ENCODE measurements at regions not wholly inside any gene's neighbourhood (a gene's known extent, or its start where the extent isn't known, plus 50 kb on each side); places are given as distances from the start of the nearest gene placed in this dataset.
"Not testable (repeated sequence)": the region's sequence is repeated elsewhere in the genome, so short reads cannot be mapped to it uniquely, and the experiment has no call there.

DNA sequence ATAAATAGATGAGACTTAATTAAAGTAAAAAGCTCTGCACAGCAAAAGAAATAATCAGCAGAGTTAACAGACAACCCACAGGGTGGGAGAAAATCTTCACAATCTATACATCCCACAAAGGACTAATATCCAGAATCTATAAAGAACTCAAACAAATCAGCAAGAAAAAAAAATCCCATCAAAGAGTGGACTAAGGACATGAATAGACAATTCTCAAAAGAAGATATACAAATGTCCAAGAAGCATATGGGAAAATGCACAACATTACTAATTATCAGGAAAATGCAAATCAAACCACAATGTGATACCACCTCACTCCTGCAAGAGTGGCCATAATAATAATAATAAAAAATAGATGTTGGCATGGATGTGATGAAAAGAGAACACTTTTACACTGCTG, 96.6 kb downstream of the IRX5 start:
- not testable (repeated sequence) for H2BK5ac ChIP-seq (ENCODE audit: low read depth, low read length, poor library complexity, severe bottlenecking); H3K36me3 ChIP-seq (ENCODE audit: control insufficient read depth in 1 of 2, insufficient read depth in 2 of 2, low read depth in 1 of 2, low read length in 2 of 2); H4K91ac ChIP-seq (ENCODE audit: low read length); H3K4me2 ChIP-seq (ENCODE audit: low read length, poor library complexity, severe bottlenecking); H3K4ac ChIP-seq (ENCODE audit: low read depth in 1 of 2, low read length in 2 of 2); H3K14ac ChIP-seq (ENCODE audit: low read length in 2 of 2); H2AFZ ChIP-seq (ENCODE audit: low read depth, low read length); H3K27me3 ChIP-seq (ENCODE audit: control insufficient read depth in 1 of 2, insufficient read depth in 1 of 2, low read length in 2 of 2); H3K23ac ChIP-seq (ENCODE audit: low read length in 2 of 2); H3K4me3 ChIP-seq (ENCODE audit: insufficient read depth in 1 of 2, low read depth in 1 of 2, low read length in 2 of 2); H2AK5ac ChIP-seq (ENCODE audit: low read length, severe bottlenecking); H3K79me1 ChIP-seq (replicated peaks; ENCODE audit: low read length, poor library complexity, severe bottlenecking); H2BK12ac ChIP-seq (ENCODE audit: low read length in 2 of 2); H4K8ac ChIP-seq (ENCODE audit: low read length); H2BK120ac ChIP-seq (ENCODE audit: low read depth, low read length); H3K4me1 ChIP-seq (ENCODE audit: control insufficient read depth, insufficient read depth, low read depth, low read length); DNase-seq; H2BK15ac ChIP-seq (ENCODE audit: low read depth, poor library complexity, severe bottlenecking); H3K9me3 ChIP-seq (ENCODE audit: control insufficient read depth, low read length); H3K27ac ChIP-seq (ENCODE audit: low read length, poor library complexity, severe bottlenecking); H3K9ac ChIP-seq (ENCODE audit: low read length); H3K18ac ChIP-seq (ENCODE audit: low read depth in 1 of 2, low read length in 2 of 2)

- H2BK15ac ChIP-seq (ENCODE audit: low read depth, poor library complexity, severe bottlenecking), result no peak overlapping the region
- no peak overlapping the region for H2BK5ac ChIP-seq (ENCODE audit: low read depth, low read length, poor library complexity, severe bottlenecking)
- H3K18ac ChIP-seq (ENCODE audit: low read depth in 1 of 2, low read length in 2 of 2), result no peak overlapping the region
- no peak overlapping the region for H3K4ac ChIP-seq (ENCODE audit: low read depth in 1 of 2, low read length in 2 of 2)
- H4K8ac ChIP-seq (ENCODE audit: low read length), result no peak overlapping the region
- H3K4me1 ChIP-seq (ENCODE audit: control insufficient read depth, insufficient read depth, low read depth, low read length), result no peaks in the 10 kb centered on the region
- no peak overlapping the region for H2AFZ ChIP-seq (ENCODE audit: low read depth, low read length)
- no peak overlapping the region for H3K27ac ChIP-seq (ENCODE audit: low read length, poor library complexity, severe bottlenecking)
- 60% methylated on average over 1 of the region's 1 CpG for WGBS
- no peak for DNase-seq
- H3K36me3 ChIP-seq (ENCODE audit: control insufficient read depth in 1 of 2, insufficient read depth in 2 of 2, low read depth in 1 of 2, low read length in 2 of 2), result no peaks in the 10 kb centered on the region
- no peak overlapping the region for H3K14ac ChIP-seq (ENCODE audit: low read length in 2 of 2)
- H3K23ac ChIP-seq (ENCODE audit: low read length in 2 of 2), result no peak overlapping the region
- no peak overlapping the region for H2BK12ac ChIP-seq (ENCODE audit: low read length in 2 of 2)
- no peak overlapping the region for H3K4me3 ChIP-seq (ENCODE audit: insufficient read depth in 1 of 2, low read depth in 1 of 2, low read length in 2 of 2)
- no peak overlapping the region for H3K4me2 ChIP-seq (ENCODE audit: low read length, poor library complexity, severe bottlenecking)
- H3K9ac ChIP-seq (ENCODE audit: low read length), result no peak overlapping the region
- H3K27me3 ChIP-seq (ENCODE audit: control insufficient read depth in 1 of 2, insufficient read depth in 1 of 2, low read length in 2 of 2), result no peaks in the 10 kb centered on the region
- H3K79me1 ChIP-seq (replicated peaks; ENCODE audit: low read length, poor library complexity, severe bottlenecking), result no peaks in the 10 kb centered on the region
- no peak overlapping the region for H2AK5ac ChIP-seq (ENCODE audit: low read length, severe bottlenecking)
- H3K9me3 ChIP-seq (ENCODE audit: control insufficient read depth, low read length), result peaks cover 5% of the 10 kb centered on the region
- H2BK120ac ChIP-seq (ENCODE audit: low read depth, low read length), result no peak overlapping the region
- no peak overlapping the region for H4K91ac ChIP-seq (ENCODE audit: low read length)
Observed at GRCh38 chr16:55029509-55029908, 98.8 kb downstream of the IRX5 start.

- H2AK5ac ChIP-seq (ENCODE audit: low read length, severe bottlenecking), result no peak overlapping the region
- no peak for DNase-seq
- no peak overlapping the region for H4K91ac ChIP-seq (ENCODE audit: low read length)
- no peak overlapping the region for H3K18ac ChIP-seq (ENCODE audit: low read depth in 1 of 2, low read length in 2 of 2)
- 74% methylated on average over 5 of the region's 5 CpGs for WGBS
- no peak overlapping the region for H2BK12ac ChIP-seq (ENCODE audit: low read length in 2 of 2)
- H4K8ac ChIP-seq (ENCODE audit: low read length), result no peak overlapping the region
- no peak overlapping the region for H2BK5ac ChIP-seq (ENCODE audit: low read depth, low read length, poor library complexity, severe bottlenecking)
- no peak overlapping the region for H3K4ac ChIP-seq (ENCODE audit: low read depth in 1 of 2, low read length in 2 of 2)
- H3K36me3 ChIP-seq (ENCODE audit: control insufficient read depth in 1 of 2, insufficient read depth in 2 of 2, low read depth in 1 of 2, low read length in 2 of 2), result no peaks in the 10 kb centered on the region
- H3K23ac ChIP-seq (ENCODE audit: low read length in 2 of 2), result no peak overlapping the region
- no peak overlapping the region for H2BK120ac ChIP-seq (ENCODE audit: low read depth, low read length)
- H3K4me3 ChIP-seq (ENCODE audit: insufficient read depth in 1 of 2, low read depth in 1 of 2, low read length in 2 of 2), result no peak overlapping the region
- no peak overlapping the region for H3K4me2 ChIP-seq (ENCODE audit: low read length, poor library complexity, severe bottlenecking)
- H3K14ac ChIP-seq (ENCODE audit: low read length in 2 of 2), result no peak overlapping the region
- H2BK15ac ChIP-seq (ENCODE audit: low read depth, poor library complexity, severe bottlenecking), result no peak overlapping the region
- no peaks in the 10 kb centered on the region for H3K79me1 ChIP-seq (replicated peaks; ENCODE audit: low read length, poor library complexity, severe bottlenecking)
- H2AFZ ChIP-seq (ENCODE audit: low read depth, low read length), result no peak overlapping the region
- peaks cover 3% of the 10 kb centered on the region for H3K4me1 ChIP-seq (ENCODE audit: control insufficient read depth, insufficient read depth, low read depth, low read length)
- no peak overlapping the region for H3K27ac ChIP-seq (ENCODE audit: low read length, poor library complexity, severe bottlenecking)
- H3K27me3 ChIP-seq (ENCODE audit: control insufficient read depth in 1 of 2, insufficient read depth in 1 of 2, low read length in 2 of 2), result no peaks in the 10 kb centered on the region
- H3K9me3 ChIP-seq (ENCODE audit: control insufficient read depth, low read length), result peaks cover 5% of the 10 kb centered on the region
- H3K9ac ChIP-seq (ENCODE audit: low read length), result no peak overlapping the region
Observed at GRCh38 chr16:55030944-55031343, 100.3 kb downstream of the IRX5 start.

DNA sequence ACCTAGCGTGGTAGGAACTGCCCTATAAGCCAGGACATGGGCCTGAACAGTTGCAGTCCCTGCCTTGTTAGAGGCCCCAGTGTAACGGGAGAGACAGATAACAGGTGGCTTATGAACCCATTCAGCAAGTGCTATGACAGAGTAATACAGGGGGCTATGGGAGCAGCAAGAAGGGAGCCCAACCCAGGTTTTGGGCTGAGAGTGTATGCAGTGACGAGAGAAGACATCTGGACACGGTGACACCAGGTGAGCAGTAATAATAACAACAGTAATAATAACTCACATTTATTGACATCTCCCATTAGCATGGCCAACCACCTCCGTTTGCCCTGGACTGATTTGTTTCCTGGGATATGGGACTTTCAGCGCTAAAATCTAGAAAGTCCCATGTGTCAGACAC, 100.8 kb downstream of the IRX5 start:
- H3K4me1 ChIP-seq (ENCODE audit: control insufficient read depth, insufficient read depth, low read depth, low read length), result peaks cover 7% of the 10 kb centered on the region
- H3K9ac ChIP-seq (ENCODE audit: low read length), result no peak overlapping the region
- no peak overlapping the region for H3K4ac ChIP-seq (ENCODE audit: low read depth in 1 of 2, low read length in 2 of 2)
- no peak overlapping the region for H3K4me3 ChIP-seq (ENCODE audit: insufficient read depth in 1 of 2, low read depth in 1 of 2, low read length in 2 of 2)
- H3K27ac ChIP-seq (ENCODE audit: low read length, poor library complexity, severe bottlenecking), result no peak overlapping the region
- no peak overlapping the region for H2AK5ac ChIP-seq (ENCODE audit: low read length, severe bottlenecking)
- no peak overlapping the region for H2BK15ac ChIP-seq (ENCODE audit: low read depth, poor library complexity, severe bottlenecking)
- H2BK120ac ChIP-seq (ENCODE audit: low read depth, low read length), result no peak overlapping the region
- no peak overlapping the region for H3K4me2 ChIP-seq (ENCODE audit: low read length, poor library complexity, severe bottlenecking)
- H4K91ac ChIP-seq (ENCODE audit: low read length), result no peak overlapping the region
- peaks cover 5% of the 10 kb centered on the region for H3K9me3 ChIP-seq (ENCODE audit: control insufficient read depth, low read length)
- 68% methylated on average over 6 of the region's 6 CpGs for WGBS
- no peak overlapping the region for H2BK12ac ChIP-seq (ENCODE audit: low read length in 2 of 2)
- DNase-seq, result no peak
- no peaks in the 10 kb centered on the region for H3K27me3 ChIP-seq (ENCODE audit: control insufficient read depth in 1 of 2, insufficient read depth in 1 of 2, low read length in 2 of 2)
- H2AFZ ChIP-seq (ENCODE audit: low read depth, low read length), result no peak overlapping the region
- H3K36me3 ChIP-seq (ENCODE audit: control insufficient read depth in 1 of 2, insufficient read depth in 2 of 2, low read depth in 1 of 2, low read length in 2 of 2), result no peaks in the 10 kb centered on the region
- no peaks in the 10 kb centered on the region for H3K79me1 ChIP-seq (replicated peaks; ENCODE audit: low read length, poor library complexity, severe bottlenecking)
- no peak overlapping the region for H3K23ac ChIP-seq (ENCODE audit: low read length in 2 of 2)
- no peak overlapping the region for H2BK5ac ChIP-seq (ENCODE audit: low read depth, low read length, poor library complexity, severe bottlenecking)
- no peak overlapping the region for H3K14ac ChIP-seq (ENCODE audit: low read length in 2 of 2)
- no peak overlapping the region for H4K8ac ChIP-seq (ENCODE audit: low read length)
- no peak overlapping the region for H3K18ac ChIP-seq (ENCODE audit: low read depth in 1 of 2, low read length in 2 of 2)
